C4-2B (cell line): ENCODE measurements at regions not wholly inside any gene's neighbourhood (a gene's known extent, or its start where the extent isn't known, plus 50 kb on each side); places are given as distances from the start of the nearest gene placed in this dataset.

Experiments
- ZFX ChIP-seq: fragments of 450-650 bp; IDR thresholded peaks from 2 replicates; pipeline ENCODE4 v1.6.1; 2017
- TF ChIP-seq, protein P1 (sequence below): fragments of 450-650 bp; conservative IDR thresholded peaks from 2 replicates; pipeline ENCODE4 v1.5.1; 2017; ENCODE audit warnings: mild to moderate bottlenecking

DNA sequence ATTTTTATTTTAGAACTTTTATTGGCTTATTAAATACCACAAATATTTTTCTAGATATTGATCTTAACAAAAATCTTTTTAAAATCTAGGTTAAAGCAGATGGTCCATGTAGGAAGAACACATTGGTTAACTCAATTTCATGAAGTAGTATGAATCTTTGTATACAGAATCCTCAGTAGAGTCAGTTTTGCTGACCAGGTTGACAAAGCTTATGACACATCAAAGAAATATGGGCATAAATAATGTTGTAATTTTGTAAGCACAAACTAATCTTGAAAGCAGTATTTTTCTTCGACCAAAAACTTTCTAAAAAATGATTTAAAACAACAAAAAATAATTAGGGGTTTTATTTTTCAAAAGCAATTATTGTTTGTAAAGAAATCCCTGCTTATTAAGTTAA is 479.3 kb upstream of the PCDH10 start:
- TF ChIP-seq, protein P1, sequence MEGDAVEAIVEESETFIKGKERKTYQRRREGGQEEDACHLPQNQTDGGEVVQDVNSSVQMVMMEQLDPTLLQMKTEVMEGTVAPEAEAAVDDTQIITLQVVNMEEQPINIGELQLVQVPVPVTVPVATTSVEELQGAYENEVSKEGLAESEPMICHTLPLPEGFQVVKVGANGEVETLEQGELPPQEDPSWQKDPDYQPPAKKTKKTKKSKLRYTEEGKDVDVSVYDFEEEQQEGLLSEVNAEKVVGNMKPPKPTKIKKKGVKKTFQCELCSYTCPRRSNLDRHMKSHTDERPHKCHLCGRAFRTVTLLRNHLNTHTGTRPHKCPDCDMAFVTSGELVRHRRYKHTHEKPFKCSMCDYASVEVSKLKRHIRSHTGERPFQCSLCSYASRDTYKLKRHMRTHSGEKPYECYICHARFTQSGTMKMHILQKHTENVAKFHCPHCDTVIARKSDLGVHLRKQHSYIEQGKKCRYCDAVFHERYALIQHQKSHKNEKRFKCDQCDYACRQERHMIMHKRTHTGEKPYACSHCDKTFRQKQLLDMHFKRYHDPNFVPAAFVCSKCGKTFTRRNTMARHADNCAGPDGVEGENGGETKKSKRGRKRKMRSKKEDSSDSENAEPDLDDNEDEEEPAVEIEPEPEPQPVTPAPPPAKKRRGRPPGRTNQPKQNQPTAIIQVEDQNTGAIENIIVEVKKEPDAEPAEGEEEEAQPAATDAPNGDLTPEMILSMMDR = no peak
- no peak for TF ChIP-seq ZFX
